ENCODE measurements at regions not wholly inside any gene's neighbourhood (a gene's known extent, or its start where the extent isn't known, plus 50 kb on each side); places are given as distances from the start of the nearest gene placed in this dataset.

DNA sequence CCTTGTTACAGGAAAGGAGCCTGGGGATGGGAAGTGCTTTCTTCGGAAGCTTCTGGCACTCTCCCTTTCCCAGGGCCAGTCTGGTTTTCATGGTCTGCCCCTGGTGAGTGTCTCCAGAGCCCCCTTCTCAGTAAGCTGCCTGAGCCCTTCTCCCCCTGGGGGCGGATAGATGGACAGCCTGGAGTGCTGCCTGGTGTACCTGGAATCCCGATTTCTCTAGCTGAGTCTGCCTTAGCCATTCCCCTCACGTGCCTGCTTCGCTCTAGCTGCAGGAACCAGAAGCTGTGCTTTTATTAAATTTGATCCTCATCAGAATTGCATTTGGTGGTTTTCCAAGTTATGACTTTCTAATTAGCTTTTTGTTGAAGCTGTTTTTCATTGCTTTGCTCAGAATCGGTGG, 152.9 kb upstream of the NAV2 start:
- Mint-ChIP-seq H3K27me3 (peaks cover 19% of the 10 kb centered on the region), H3K27ac (no peak overlapping the region), H3K4me3 (no peak overlapping the region), H3K4me1 (no peaks in the 10 kb centered on the region), H3K9me3 (no peaks in the 10 kb centered on the region), H3K36me3 (ENCODE audit: low read depth) (no peaks in the 10 kb centered on the region)
- no peak for DNase-seq
- CTCF ChIA-PET = interaction anchor here (1.1 to 2.2 kb wide), 6 partner anchors 17 to 483 kb away, joined by 3 to 12 read pairs (median 4); no protein-coding TSS in a partner anchor
- POLR2A ChIA-PET = no interaction called here

DNA sequence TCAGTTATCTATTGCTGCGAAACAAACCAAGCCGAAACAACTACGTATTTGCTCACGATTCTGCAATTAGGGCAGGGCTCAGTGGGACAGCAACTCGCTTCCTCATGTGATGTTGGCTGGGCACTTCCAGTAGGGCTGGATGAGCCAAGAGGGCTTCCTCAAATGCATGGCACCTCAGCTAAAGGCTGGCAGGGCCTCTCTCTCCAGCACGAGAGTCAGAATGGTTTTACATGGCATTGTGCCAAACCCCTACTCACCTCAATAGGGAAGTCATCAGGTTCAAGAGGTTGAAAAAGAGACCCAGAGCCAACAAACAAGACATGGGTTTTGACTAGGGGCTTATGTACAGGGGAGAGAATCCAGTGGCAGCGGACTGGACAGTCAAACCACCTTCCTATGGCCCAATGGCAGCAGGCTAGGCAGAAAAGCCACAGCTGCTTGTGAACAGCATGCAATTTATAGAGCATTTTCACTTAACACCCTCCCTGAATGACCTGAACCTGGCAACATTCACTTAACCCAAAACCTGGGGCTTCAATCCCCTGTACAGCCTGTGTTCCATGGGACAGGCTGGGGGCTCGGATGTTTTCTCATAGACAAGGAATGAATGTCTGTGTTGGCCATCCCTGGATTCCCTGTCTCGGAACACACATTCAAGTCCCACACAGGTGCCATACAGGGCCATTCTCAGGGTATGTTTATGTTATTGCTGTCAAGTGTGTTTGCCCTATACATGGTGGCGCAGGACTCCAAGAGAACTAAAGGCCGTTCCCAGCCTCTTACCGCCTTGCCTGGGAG, 154.2 kb upstream of the NAV2 start:
- H3K27ac Mint-ChIP-seq = no peak overlapping the region
- H3K27me3 Mint-ChIP-seq = peaks cover 17% of the 10 kb centered on the region
- POLR2A ChIA-PET = no interaction called here
- H3K36me3 Mint-ChIP-seq (ENCODE audit: low read depth) = no peaks in the 10 kb centered on the region
- DNase-seq = no peak
- no peaks in the 10 kb centered on the region for H3K9me3 Mint-ChIP-seq
- H3K4me3 Mint-ChIP-seq = no peak overlapping the region
- CTCF ChIA-PET = interaction anchor here (1.2 to 1.6 kb wide), 3 partner anchors 13 to 344 kb away, joined by 3 to 5 read pairs (median 5); no protein-coding TSS in a partner anchor
- no peaks in the 10 kb centered on the region for H3K4me1 Mint-ChIP-seq

DNA sequence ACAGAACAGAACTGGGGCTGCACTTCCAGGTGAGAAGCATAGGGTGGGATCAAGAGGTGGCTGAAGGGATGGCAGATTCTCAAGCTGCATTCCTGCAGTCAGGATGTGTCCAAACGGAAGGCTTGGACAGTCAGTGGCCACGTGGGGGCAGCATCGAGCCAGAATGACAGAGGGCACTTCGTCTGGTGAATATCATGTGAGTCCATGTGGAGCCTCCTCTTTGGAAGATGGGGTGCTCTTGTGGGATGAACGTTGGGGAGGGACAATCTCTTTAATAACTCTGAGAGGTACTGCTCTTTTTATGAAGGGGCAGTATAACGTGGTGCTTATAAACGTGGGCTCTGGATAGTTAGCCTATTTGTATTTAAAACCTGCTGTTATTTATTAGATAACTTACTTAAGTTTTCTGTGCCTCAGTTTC, 154.9 kb upstream of the NAV2 start:
- H3K4me1 Mint-ChIP-seq = no peaks in the 10 kb centered on the region
- no peak overlapping the region for H3K4me3 Mint-ChIP-seq
- peak; percentile 73 for DNase-seq
- H3K36me3 Mint-ChIP-seq (ENCODE audit: low read depth) = no peaks in the 10 kb centered on the region
- H3K27ac Mint-ChIP-seq = no peak overlapping the region
- ChIA-PET CTCF (interaction anchor here (0.6 to 1.6 kb wide), 8 partner anchors 12 to 487 kb away, joined by 3 to 5 read pairs (median 3); no protein-coding TSS in a partner anchor), POLR2A (no interaction called here)
- peaks cover 14% of the 10 kb centered on the region for H3K27me3 Mint-ChIP-seq
- no peaks in the 10 kb centered on the region for H3K9me3 Mint-ChIP-seq

DNA sequence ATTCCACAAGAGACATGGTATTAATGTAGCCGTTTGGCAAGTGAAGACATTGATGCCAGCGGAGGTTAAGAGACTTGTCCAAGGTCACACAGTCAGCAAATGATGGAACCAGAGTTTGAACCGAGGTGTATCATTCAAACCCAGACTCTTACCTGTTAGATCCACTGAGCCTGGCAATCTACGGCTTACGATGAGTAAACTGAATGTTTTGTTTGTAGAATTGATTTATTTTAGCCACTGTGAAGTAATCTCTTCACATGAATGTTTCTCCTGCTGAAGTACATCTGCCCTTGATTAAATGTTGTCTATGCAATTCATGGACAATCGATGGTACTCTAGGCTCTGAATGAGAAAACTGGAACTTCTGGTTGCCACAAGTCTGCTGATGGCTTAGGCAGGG, 155.5 kb upstream of the NAV2 start:
- Mint-ChIP-seq H3K4me3 (no peak overlapping the region), H3K36me3 (ENCODE audit: low read depth) (no peaks in the 10 kb centered on the region), H3K4me1 (no peaks in the 10 kb centered on the region), H3K27ac (no peak overlapping the region), H3K9me3 (no peaks in the 10 kb centered on the region), H3K27me3 (peaks cover 16% of the 10 kb centered on the region)
- POLR2A ChIA-PET = no interaction called here
- no peak for DNase-seq
- CTCF ChIA-PET = interaction anchor here (0.6 to 1.6 kb wide), 10 partner anchors 11 to 486 kb away, joined by 3 to 5 read pairs (median 3); no protein-coding TSS in a partner anchor

DNA sequence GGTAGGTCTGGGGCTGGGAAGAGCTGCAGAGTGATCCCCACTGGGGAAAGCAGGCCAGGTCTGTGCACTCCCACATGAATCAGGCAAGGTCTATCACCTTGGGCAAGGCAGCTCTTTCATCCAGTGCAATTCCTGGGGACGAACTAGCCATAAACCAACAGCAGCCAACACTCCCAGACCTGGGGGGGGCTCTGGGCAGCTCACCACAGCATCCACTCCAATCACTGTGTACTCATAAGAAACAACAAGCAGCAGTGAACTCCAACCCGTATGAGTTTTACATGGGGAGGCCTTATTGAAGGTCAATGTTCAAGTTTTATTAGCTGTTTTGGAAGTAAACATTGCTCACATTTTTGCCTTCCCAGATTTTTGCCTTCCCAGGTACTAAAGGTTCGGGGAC, 157.4 kb upstream of the NAV2 start:
- DNase-seq = no peak
- Mint-ChIP-seq H3K9me3 (no peaks in the 10 kb centered on the region), H3K36me3 (ENCODE audit: low read depth) (no peaks in the 10 kb centered on the region), H3K27me3 (peaks cover 14% of the 10 kb centered on the region), H3K4me3 (no peak overlapping the region), H3K27ac (no peak overlapping the region), H3K4me1 (no peaks in the 10 kb centered on the region)
- CTCF ChIA-PET = interaction anchor here (0.6 to 2.3 kb wide), 6 partner anchors 10 to 1042 kb away, joined by 3 to 10 read pairs (median 4); no protein-coding TSS in a partner anchor
- POLR2A ChIA-PET = interaction anchor here (1.1 kb wide), 1 partner anchor 20 kb away, joined by 3 read pairs; no protein-coding TSS in a partner anchor

DNA sequence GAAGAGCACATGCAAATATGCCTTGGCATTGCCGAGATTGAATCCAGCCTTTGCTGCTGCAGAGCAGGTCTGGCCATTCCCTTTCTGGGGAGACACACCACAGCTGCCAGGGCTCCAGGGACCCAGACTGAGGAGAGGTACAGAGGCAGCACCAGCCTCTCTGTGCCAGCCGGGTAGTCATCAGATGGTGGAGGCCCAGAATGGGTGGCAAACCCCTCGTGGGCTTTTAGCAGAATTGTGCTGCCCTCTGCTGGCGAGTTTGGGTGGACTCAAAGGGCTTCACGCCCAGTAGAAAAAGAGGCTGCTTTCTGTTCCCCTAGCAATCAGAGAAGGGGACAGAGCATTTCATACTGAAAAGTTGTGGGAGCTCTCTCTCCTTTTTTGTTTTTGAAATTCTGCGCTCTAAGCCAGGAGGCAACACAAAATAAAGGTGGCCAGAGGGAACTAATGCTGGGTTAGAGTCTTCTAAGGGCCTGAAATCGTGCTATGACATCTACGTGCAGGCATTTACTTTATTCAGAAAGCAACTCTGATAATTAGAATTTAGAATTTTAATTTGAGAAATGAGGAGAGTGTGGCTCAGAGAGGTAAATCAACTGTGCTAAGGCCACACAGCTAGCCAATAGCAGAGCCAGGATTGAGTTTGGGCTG, 158.8 kb upstream of the NAV2 start:
- CTCF ChIA-PET = interaction anchor here (0.6 to 3.1 kb wide), 9 partner anchors 8 to 483 kb away, joined by 3 to 10 read pairs (median 4); no protein-coding TSS in a partner anchor
- peak; percentile 70 for DNase-seq
- peaks cover 11% of the 10 kb centered on the region for H3K27me3 Mint-ChIP-seq
- H3K4me1 Mint-ChIP-seq = no peaks in the 10 kb centered on the region
- H3K9me3 Mint-ChIP-seq = no peaks in the 10 kb centered on the region
- POLR2A ChIA-PET = no interaction called here
- no peak overlapping the region for H3K4me3 Mint-ChIP-seq
- H3K27ac Mint-ChIP-seq = no peak overlapping the region
- H3K36me3 Mint-ChIP-seq (ENCODE audit: low read depth) = no peaks in the 10 kb centered on the region

DNA sequence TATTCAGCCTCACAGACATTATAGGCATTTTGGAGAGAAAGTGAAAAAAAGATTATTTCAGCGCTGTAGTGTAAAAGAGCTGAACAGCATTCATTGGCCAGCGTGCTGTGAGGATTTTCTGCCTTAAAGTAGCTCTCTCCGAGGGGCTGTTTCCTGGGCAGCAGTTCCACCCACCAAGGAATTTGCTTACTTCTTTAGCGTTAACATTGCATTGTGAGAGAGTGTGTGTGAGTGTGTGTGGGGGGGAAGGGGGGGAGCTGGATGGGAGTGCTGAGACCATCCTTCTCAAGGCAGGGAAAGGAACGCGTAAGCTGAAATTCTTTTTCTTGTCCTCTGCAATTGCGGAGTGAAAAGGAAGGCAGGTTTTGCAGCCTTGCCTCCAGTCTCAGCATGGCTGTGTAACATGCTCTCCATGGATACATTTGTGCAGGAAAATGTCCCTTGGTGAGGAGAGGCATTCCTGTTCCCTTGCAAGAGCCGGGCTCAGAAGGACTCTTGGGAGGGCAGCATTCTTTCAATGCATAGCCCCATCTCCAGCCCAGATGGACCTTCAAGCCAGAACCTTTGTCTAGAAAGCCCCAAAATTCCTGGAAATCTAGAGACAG, 159.9 kb upstream of the NAV2 start:
- no peak overlapping the region for H3K27ac Mint-ChIP-seq
- no peak overlapping the region for H3K4me3 Mint-ChIP-seq
- CTCF ChIA-PET = interaction anchor here (0.6 to 3.1 kb wide), 7 partner anchors 8 to 482 kb away, joined by 3 to 9 read pairs (median 6); no protein-coding TSS in a partner anchor
- H3K4me1 Mint-ChIP-seq = no peaks in the 10 kb centered on the region
- H3K9me3 Mint-ChIP-seq = no peaks in the 10 kb centered on the region
- no peak for DNase-seq
- H3K36me3 Mint-ChIP-seq (ENCODE audit: low read depth) = no peaks in the 10 kb centered on the region
- POLR2A ChIA-PET = no interaction called here
- peaks cover 10% of the 10 kb centered on the region for H3K27me3 Mint-ChIP-seq

DNA sequence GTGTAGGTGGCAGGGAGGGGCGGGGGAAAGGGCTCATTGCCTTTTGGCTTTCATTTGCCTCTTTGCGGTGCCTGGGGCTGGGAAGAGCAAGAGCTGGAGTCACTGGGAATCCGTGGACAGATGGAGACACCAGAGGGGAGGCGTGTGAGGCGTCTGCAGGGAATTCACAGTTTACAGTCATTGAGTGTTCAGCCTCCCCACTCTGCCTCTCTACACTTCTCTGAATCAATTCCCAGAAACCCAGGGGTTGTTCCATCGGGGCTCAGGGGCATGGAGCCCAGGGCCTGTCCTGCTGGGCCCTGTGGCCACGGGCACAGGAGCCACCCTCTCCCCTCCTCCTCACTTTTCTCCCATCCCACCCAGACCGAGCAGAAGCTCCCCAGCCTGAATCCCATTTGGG, 160.5 kb upstream of the NAV2 start:
- Mint-ChIP-seq H3K4me1 (no peaks in the 10 kb centered on the region), H3K4me3 (no peak overlapping the region), H3K27ac (no peak overlapping the region), H3K9me3 (no peaks in the 10 kb centered on the region), H3K36me3 (ENCODE audit: low read depth) (no peaks in the 10 kb centered on the region), H3K27me3 (peaks cover 8% of the 10 kb centered on the region)
- ChIA-PET POLR2A (no interaction called here), CTCF (interaction anchor here (0.9 to 3.1 kb wide), 4 partner anchors 9 to 481 kb away, joined by 3 to 9 read pairs (median 5); no protein-coding TSS in a partner anchor)
- DNase-seq = no peak

DNA sequence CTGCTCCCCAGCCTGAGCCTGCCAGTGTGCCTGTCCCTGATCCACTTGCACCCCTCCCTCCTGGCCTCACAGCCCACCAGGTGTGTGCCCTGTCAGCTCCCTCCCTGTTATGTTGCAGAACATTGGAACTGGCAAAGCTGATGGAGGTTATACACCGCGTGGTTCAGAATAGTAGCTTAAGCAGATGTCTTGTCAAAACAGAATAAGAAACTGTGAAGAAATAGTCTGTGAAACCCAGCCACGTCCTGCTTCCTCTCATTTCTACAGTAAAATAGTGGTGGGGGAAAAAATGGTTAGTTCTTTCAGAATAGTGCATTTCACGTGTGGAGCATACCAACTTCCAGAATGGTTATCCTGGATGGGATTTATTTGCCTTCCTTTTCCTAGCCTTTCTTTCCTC, 161.2 kb upstream of the NAV2 start:
- no peak overlapping the region for H3K27ac Mint-ChIP-seq
- no peak for DNase-seq
- no peaks in the 10 kb centered on the region for H3K4me1 Mint-ChIP-seq
- CTCF ChIA-PET = interaction anchor here (0.6 to 3.1 kb wide), 2 partner anchors 23 to 480 kb away, joined by 3 to 9 read pairs; no protein-coding TSS in a partner anchor
- H3K36me3 Mint-ChIP-seq (ENCODE audit: low read depth) = no peaks in the 10 kb centered on the region
- H3K4me3 Mint-ChIP-seq = no peak overlapping the region
- H3K9me3 Mint-ChIP-seq = no peaks in the 10 kb centered on the region
- H3K27me3 Mint-ChIP-seq = peaks cover 8% of the 10 kb centered on the region
- POLR2A ChIA-PET = interaction anchor here (0.7 kb wide), 1 partner anchor 9 kb away, joined by 3 read pairs; no protein-coding TSS in a partner anchor

DNA sequence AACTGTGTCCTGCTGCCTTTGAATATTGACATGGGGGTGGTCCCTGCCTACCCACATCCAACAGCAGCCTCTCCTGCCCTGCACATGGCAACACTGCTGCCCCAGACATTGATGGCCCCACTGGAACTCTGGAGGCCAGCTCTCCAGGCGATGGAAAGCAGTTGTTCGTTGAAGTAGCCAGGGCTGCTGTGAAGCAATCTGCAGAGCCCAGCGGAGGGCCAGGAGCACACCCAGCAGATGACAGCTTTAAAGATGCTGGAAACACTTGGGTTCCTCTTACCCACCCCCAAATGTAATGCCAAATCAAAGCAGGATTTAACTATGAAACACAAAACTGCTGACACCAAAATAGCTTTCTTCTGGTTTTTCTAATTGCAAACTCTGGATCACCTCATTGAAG, 165.6 kb upstream of the NAV2 start:
- Mint-ChIP-seq H3K9me3 (no peaks in the 10 kb centered on the region), H3K27me3 (peaks cover 12% of the 10 kb centered on the region), H3K4me3 (no peak overlapping the region), H3K4me1 (no peaks in the 10 kb centered on the region), H3K27ac (no peak overlapping the region), H3K36me3 (ENCODE audit: low read depth) (no peaks in the 10 kb centered on the region)
- POLR2A ChIA-PET = no interaction called here
- CTCF ChIA-PET = no interaction called here
- DNase-seq = no peak

DNA sequence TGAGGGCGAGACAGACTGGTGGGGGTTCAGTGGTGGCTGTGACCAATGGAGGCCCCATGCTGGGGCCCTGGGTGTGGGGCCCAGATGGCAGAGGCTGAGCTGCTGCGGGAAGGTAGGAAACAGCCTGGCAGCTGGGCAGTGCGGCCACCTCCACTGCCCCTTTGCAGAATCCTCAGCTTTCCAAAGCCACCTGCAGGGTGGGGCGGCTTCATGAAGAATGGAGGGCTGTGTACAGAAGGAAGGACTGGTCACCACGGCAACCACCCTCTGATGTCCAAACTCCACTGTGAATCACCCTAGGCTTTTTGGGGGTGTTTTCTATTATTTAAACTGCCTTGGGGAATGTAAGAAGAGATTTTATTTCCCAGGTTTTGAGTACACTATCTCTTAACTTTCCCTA, 166.3 kb upstream of the NAV2 start:
- Mint-ChIP-seq H3K27me3 (peaks cover 12% of the 10 kb centered on the region), H3K9me3 (no peaks in the 10 kb centered on the region), H3K36me3 (ENCODE audit: low read depth) (no peaks in the 10 kb centered on the region), H3K4me1 (no peaks in the 10 kb centered on the region), H3K4me3 (no peak overlapping the region), H3K27ac (no peak overlapping the region)
- no peak for DNase-seq
- ChIA-PET CTCF (interaction anchor here (1.8 kb wide), 1 partner anchor 11 kb away, joined by 5 read pairs; no protein-coding TSS in a partner anchor), POLR2A (no interaction called here)

DNA sequence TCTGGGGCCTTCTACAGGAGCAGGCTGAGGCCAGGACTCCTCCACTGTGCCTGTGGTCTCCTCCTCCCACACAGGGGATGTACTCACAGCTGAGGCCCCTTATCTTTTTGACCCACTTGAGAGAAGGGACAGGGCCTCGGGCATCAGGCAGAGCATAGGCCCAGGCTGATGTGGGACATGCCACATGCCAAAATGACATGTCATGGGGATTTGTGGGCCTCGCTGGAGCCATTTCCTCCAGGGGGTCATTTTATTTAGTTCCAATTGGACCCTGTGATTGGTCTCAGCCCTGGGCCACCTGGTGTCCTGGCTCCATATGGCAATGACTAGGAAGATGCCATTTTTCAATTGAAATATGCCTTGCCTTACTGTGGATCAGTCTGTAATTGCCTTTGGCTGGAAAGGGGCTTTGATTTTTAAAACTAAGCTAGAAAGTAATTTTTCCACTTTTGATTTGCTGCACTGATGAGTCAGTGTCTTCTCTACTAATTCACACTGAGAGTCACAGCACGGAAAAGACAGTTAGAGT, 171.1 kb upstream of the NAV2 start:
- H3K36me3 Mint-ChIP-seq (ENCODE audit: low read depth) = no peaks in the 10 kb centered on the region
- no peak for DNase-seq
- POLR2A ChIA-PET = no interaction called here
- no peak overlapping the region for H3K27ac Mint-ChIP-seq
- peaks cover 17% of the 10 kb centered on the region for H3K27me3 Mint-ChIP-seq
- H3K9me3 Mint-ChIP-seq = no peaks in the 10 kb centered on the region
- CTCF ChIA-PET = interaction anchor here (2.2 kb wide), 1 partner anchor 13 kb away, joined by 10 read pairs; no protein-coding TSS in a partner anchor
- no peaks in the 10 kb centered on the region for H3K4me1 Mint-ChIP-seq
- no peak overlapping the region for H3K4me3 Mint-ChIP-seq
